ENCODE measurements at regions not wholly inside any gene's neighbourhood (a gene's known extent, or its start where the extent isn't known, plus 50 kb on each side); places are given as distances from the start of the nearest gene placed in this dataset.

DNA sequence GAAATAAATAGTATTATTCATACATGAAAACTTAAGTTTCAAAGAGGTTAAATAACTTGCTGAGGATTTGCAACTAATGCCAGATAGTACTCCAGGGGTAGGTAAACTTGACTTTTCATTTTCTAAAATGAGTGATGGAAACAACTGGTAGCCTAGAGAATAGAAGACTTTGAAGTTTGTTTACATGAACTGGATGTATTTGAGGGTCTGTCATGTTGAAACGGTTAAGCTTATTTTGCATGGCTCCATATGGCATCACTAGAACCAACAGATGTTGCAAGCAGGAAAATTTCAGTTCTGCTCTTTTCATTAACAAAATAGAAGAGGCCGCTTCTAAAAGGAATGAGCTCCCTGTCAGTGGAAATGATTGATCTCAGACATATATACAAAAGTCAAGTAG lies 105.1 kb upstream of the SGCD start:
- Histone ChIP-seq H3K9me3 (ENCODE audit: control insufficient read depth, insufficient read depth, low read length) (no peaks in the 10 kb centered on the region), H3K14ac (replicated peaks; ENCODE audit: low read depth, low read length) (no peak overlapping the region), H3K4me3 (ENCODE audit: insufficient read depth, low read depth, low read length) (no peak overlapping the region), H3K36me3 (ENCODE audit: control insufficient read depth, insufficient read depth, low read length) (no peaks in the 10 kb centered on the region), H3K9ac (ENCODE audit: low read depth, low read length) (no peak overlapping the region), H2BK20ac (ENCODE audit: low read depth, low read length) (no peak overlapping the region), H3K4me1 (ENCODE audit: control insufficient read depth, insufficient read depth, low read length) (no peaks in the 10 kb centered on the region), H4K20me1 (ENCODE audit: insufficient read depth, low read length) (no peaks in the 10 kb centered on the region), H3K79me1 (ENCODE audit: low read depth in 1 of 2, low read length in 2 of 2) (no peaks in the 10 kb centered on the region), H4K8ac (ENCODE audit: low read depth in 2 of 2, low read length in 2 of 2) (no peak overlapping the region), H2AFZ (replicated peaks; ENCODE audit: low read length, poor library complexity) (no peak overlapping the region), H3K23ac (ENCODE audit: low read depth, low read length) (no peak overlapping the region), H2BK5ac (ENCODE audit: low read depth, low read length, poor library complexity, severe bottlenecking) (no peak overlapping the region), H4K91ac (ENCODE audit: insufficient read depth, low read depth, low read length) (no peak overlapping the region), H3K4ac (ENCODE audit: low read depth, low read length) (no peak overlapping the region), H3K4me2 (ENCODE audit: low read depth, low read length) (no peak overlapping the region), H2BK15ac (ENCODE audit: low read depth, low read length) (no peak overlapping the region), H3K18ac (ENCODE audit: low read depth, low read length) (no peak overlapping the region), H3K56ac (ENCODE audit: extremely low read depth, insufficient read depth, low read length) (no peak overlapping the region), H2AK9ac (replicated peaks; ENCODE audit: low read depth, low read length, poor library complexity) (no peak overlapping the region), H2BK120ac (ENCODE audit: low read depth, low read length) (no peak overlapping the region), H2AK5ac (ENCODE audit: low read depth, low read length) (no peak overlapping the region), H4K5ac (ENCODE audit: low read depth, low read length) (no peak overlapping the region), H3K27me3 (ENCODE audit: control insufficient read depth, insufficient read depth, low read length) (no peaks in the 10 kb centered on the region), H3K27ac (ENCODE audit: insufficient read depth, low read length) (no peak overlapping the region), H3K9me1 (ENCODE audit: insufficient read depth, low read length) (no peaks in the 10 kb centered on the region)
- no CpG with 5 or more reads among the region's 2 CpGs for WGBS, 2 experiments (ENCODE audit: extremely low coverage in 2 of 2, insufficient read length in 1 of 2)
- dilution Hi-C loops (cut with HindIII; ENCODE audit: low sequenced_read_pairs, unreplicated experiment) (no loop called here), in situ Hi-C loops (cut with MboI; ENCODE audit: low sequenced_read_pairs) (no loop called here), intact Hi-C loops (cut with micrococcal nuclease) (no loop called here)
- no peak for DNase-seq
- TF ChIP-seq POLR2A (IDR thresholded peaks at IDR 0.05; ENCODE audit: low read depth, low read length) (no peak), MAFK (IDR thresholded peaks at IDR 0.05; ENCODE audit: low read depth, low read length) (no peak), RCOR1 (IDR thresholded peaks at IDR 0.05; ENCODE audit: insufficient replicate concordance, low read length) (no peak), MAZ (IDR thresholded peaks at IDR 0.05; ENCODE audit: borderline replicate concordance, low read depth, low read length) (no peak), MXI1 (IDR thresholded peaks at IDR 0.05; ENCODE audit: borderline replicate concordance, low read depth, low read length) (no peak), FOS (IDR thresholded peaks at IDR 0.05; ENCODE audit: low read depth, low read length) (no peak), NFE2L2 (IDR thresholded peaks at IDR 0.05; ENCODE audit: low read depth, low read length) (no peak), SMC3 (IDR thresholded peaks at IDR 0.05; ENCODE audit: low read depth, low read length) (no peak), BHLHE40 (IDR thresholded peaks at IDR 0.05; ENCODE audit: low read depth, low read length) (no peak), CHD1 (IDR thresholded peaks at IDR 0.05; ENCODE audit: low read depth, low read length) (no peak), RAD21 (IDR thresholded peaks at IDR 0.05; ENCODE audit: low read length) (no peak), RFX5 (IDR thresholded peaks at IDR 0.05; ENCODE audit: low read depth, low read length) (no peak), CEBPB (IDR thresholded peaks at IDR 0.05; ENCODE audit: low read depth, low read length) (no peak)
- TF ChIP-seq, protein P1, sequence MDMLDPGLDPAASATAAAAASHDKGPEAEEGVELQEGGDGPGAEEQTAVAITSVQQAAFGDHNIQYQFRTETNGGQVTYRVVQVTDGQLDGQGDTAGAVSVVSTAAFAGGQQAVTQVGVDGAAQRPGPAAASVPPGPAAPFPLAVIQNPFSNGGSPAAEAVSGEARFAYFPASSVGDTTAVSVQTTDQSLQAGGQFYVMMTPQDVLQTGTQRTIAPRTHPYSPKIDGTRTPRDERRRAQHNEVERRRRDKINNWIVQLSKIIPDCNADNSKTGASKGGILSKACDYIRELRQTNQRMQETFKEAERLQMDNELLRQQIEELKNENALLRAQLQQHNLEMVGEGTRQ (IDR thresholded peaks at IDR 0.05; ENCODE audit: low read depth, low read length) = no peak
- TF ChIP-seq, protein P2, sequence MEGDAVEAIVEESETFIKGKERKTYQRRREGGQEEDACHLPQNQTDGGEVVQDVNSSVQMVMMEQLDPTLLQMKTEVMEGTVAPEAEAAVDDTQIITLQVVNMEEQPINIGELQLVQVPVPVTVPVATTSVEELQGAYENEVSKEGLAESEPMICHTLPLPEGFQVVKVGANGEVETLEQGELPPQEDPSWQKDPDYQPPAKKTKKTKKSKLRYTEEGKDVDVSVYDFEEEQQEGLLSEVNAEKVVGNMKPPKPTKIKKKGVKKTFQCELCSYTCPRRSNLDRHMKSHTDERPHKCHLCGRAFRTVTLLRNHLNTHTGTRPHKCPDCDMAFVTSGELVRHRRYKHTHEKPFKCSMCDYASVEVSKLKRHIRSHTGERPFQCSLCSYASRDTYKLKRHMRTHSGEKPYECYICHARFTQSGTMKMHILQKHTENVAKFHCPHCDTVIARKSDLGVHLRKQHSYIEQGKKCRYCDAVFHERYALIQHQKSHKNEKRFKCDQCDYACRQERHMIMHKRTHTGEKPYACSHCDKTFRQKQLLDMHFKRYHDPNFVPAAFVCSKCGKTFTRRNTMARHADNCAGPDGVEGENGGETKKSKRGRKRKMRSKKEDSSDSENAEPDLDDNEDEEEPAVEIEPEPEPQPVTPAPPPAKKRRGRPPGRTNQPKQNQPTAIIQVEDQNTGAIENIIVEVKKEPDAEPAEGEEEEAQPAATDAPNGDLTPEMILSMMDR (conservative IDR thresholded peaks at IDR 0.05; ENCODE audit: low read depth, low read length) = no peak
- TF ChIP-seq, protein P3, sequence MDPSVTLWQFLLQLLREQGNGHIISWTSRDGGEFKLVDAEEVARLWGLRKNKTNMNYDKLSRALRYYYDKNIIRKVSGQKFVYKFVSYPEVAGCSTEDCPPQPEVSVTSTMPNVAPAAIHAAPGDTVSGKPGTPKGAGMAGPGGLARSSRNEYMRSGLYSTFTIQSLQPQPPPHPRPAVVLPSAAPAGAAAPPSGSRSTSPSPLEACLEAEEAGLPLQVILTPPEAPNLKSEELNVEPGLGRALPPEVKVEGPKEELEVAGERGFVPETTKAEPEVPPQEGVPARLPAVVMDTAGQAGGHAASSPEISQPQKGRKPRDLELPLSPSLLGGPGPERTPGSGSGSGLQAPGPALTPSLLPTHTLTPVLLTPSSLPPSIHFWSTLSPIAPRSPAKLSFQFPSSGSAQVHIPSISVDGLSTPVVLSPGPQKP (IDR thresholded peaks at IDR 0.05; ENCODE audit: borderline replicate concordance, low read depth, low read length) = no peak
- no peak for ATAC-seq (ENCODE audit: low read depth)
- ChIA-PET CTCF (no interaction called here), POLR2A (ENCODE audit: unreplicated experiment) (no interaction called here)
- BruUV-seq (replicated peaks) = no TSS peak
